ENCODE measurements at regions not wholly inside any gene's neighbourhood (a gene's known extent, or its start where the extent isn't known, plus 50 kb on each side); places are given as distances from the start of the nearest gene placed in this dataset.

GRCh38 chr5:101838435-101838834 lies 457.6 kb downstream of the SLCO4C1 start:
- no peak overlapping the region for H3K9ac ChIP-seq (replicated peaks; ENCODE audit: extremely low read depth, insufficient read depth, low read length)
- H3K27me3 ChIP-seq (ENCODE audit: control insufficient read depth in 2 of 2, insufficient read depth in 2 of 2, low read length in 2 of 2): no peaks in the 10 kb centered on the region
- no peaks in the 10 kb centered on the region for H4K20me1 ChIP-seq (replicated peaks; ENCODE audit: control insufficient read depth, extremely low read depth, insufficient read depth, low read length)
- H3K9me1 ChIP-seq (replicated peaks; ENCODE audit: control insufficient read depth, extremely low read depth, insufficient read depth, low read length): no peaks in the 10 kb centered on the region
- ChIA-PET CTCF (no interaction called here), POLR2A (no interaction called here)
- BruUV-seq (replicated peaks): no TSS peak
- FAIRE-seq (no peak), DNase-seq (ENCODE audit: low read depth, low spot score) (no peak)
- no peaks in the 10 kb centered on the region for H3K79me2 ChIP-seq (ENCODE audit: control insufficient read depth, insufficient read depth, low read length)
- no peaks in the 10 kb centered on the region for H3K36me3 ChIP-seq (ENCODE audit: control insufficient read depth in 2 of 2, extremely low read depth in 1 of 2, insufficient read depth in 2 of 2, low read length in 2 of 2)
- no peak for TF ChIP-seq JUN (IDR thresholded peaks at IDR 0.05; ENCODE audit: borderline replicate concordance, insufficient read depth, insufficient read length, low read depth)
- no peak for TF ChIP-seq POLR2A (IDR thresholded peaks at IDR 0.05; ENCODE audit: low read depth, low read length)
- TF ChIP-seq GATA2 (IDR thresholded peaks at IDR 0.05; ENCODE audit: insufficient read depth, insufficient read length, low read depth, low read length): no peak
- no peak for TF ChIP-seq CTCF (IDR thresholded peaks at IDR 0.05; ENCODE audit: extremely low read depth in 1 of 2, insufficient read depth in 1 of 2, low read depth in 1 of 2, low read length in 2 of 2)
- TF ChIP-seq EZH2 (IDR thresholded peaks at IDR 0.05; ENCODE audit: borderline replicate concordance, low read depth, low read length, severe bottlenecking): no peak
- TF ChIP-seq, protein P1, sequence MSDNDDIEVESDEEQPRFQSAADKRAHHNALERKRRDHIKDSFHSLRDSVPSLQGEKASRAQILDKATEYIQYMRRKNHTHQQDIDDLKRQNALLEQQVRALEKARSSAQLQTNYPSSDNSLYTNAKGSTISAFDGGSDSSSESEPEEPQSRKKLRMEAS (IDR thresholded peaks at IDR 0.05; ENCODE audit: insufficient read depth, insufficient read length): no peak
- dilution Hi-C loops (cut with MboI; ENCODE audit: extremely low pct_ligation_motif_present, low sequenced_read_pairs) (no loop called here), intact Hi-C loops (cut with micrococcal nuclease) (no loop called here)
- no peaks in the 10 kb centered on the region for H3K4me1 ChIP-seq (ENCODE audit: control insufficient read depth, extremely low read depth, insufficient read depth, low read length)
- no peak overlapping the region for H3K4me3 ChIP-seq (replicated peaks in 1 of 3; ENCODE audit: insufficient read depth in 1 of 3, low read depth in 1 of 3, low read length in 3 of 3)
- no peak overlapping the region for H3K4me2 ChIP-seq (ENCODE audit: insufficient read depth, low read length)
- no peaks in the 10 kb centered on the region for H3K9me3 ChIP-seq (replicated peaks; ENCODE audit: control insufficient read depth, insufficient read depth, low read length)
- H2AFZ ChIP-seq (ENCODE audit: low read depth, low read length): no peak overlapping the region
- no peak overlapping the region for H3K27ac ChIP-seq (ENCODE audit: insufficient read depth, low read depth, low read length)

- CTCF ChIA-PET: no interaction called here
These were observed 466.8 kb downstream of the SLCO4C1 start for GRCh38 chr5:101829255-101829654.

More at GRCh38 chr5:101829255-101829654, 466.8 kb downstream of the SLCO4C1 start:
- Histone ChIP-seq H3K9ac (replicated peaks; ENCODE audit: extremely low read depth, insufficient read depth, low read length) (no peak overlapping the region), H3K79me2 (ENCODE audit: control insufficient read depth, insufficient read depth, low read length) (no peaks in the 10 kb centered on the region), H4K20me1 (replicated peaks; ENCODE audit: control insufficient read depth, extremely low read depth, insufficient read depth, low read length) (no peaks in the 10 kb centered on the region), H3K27me3 (ENCODE audit: control insufficient read depth in 2 of 2, insufficient read depth in 2 of 2, low read length in 2 of 2) (no peaks in the 10 kb centered on the region), H3K4me3 (replicated peaks in 1 of 3; ENCODE audit: insufficient read depth in 1 of 3, low read depth in 1 of 3, low read length in 3 of 3) (no peak overlapping the region), H3K36me3 (ENCODE audit: control insufficient read depth in 2 of 2, extremely low read depth in 1 of 2, insufficient read depth in 2 of 2, low read length in 2 of 2) (no peaks in the 10 kb centered on the region), H2AFZ (ENCODE audit: low read depth, low read length) (no peak overlapping the region), H3K4me2 (ENCODE audit: insufficient read depth, low read length) (no peak overlapping the region), H3K27ac (ENCODE audit: insufficient read depth, low read depth, low read length) (no peak overlapping the region), H3K9me1 (replicated peaks; ENCODE audit: control insufficient read depth, extremely low read depth, insufficient read depth, low read length) (no peaks in the 10 kb centered on the region), H3K9me3 (replicated peaks; ENCODE audit: control insufficient read depth, insufficient read depth, low read length) (no peaks in the 10 kb centered on the region), H3K4me1 (ENCODE audit: control insufficient read depth, extremely low read depth, insufficient read depth, low read length) (no peaks in the 10 kb centered on the region)
- no peak for DNase-seq (ENCODE audit: low read depth, low spot score)
- POLR2A ChIA-PET: no interaction called here
- TF ChIP-seq POLR2AphosphoS5 (IDR thresholded peaks at IDR 0.05; ENCODE audit: insufficient read depth, low read depth, low read length) (no peak), MYC (IDR thresholded peaks at IDR 0.05; ENCODE audit: low read depth, low read length) (no peak), GATA2 (IDR thresholded peaks at IDR 0.05; ENCODE audit: insufficient read depth, insufficient read length, low read depth, low read length) (no peak), POLR2A (IDR thresholded peaks at IDR 0.05; ENCODE audit: low read depth, low read length) (no peak), FOS (IDR thresholded peaks at IDR 0.05; ENCODE audit: borderline replicate concordance, insufficient read depth, low read length) (no peak), CTCF (IDR thresholded peaks at IDR 0.05; ENCODE audit: extremely low read depth in 1 of 2, insufficient read depth in 1 of 2, low read depth in 1 of 2, low read length in 2 of 2) (no peak), EZH2 (IDR thresholded peaks at IDR 0.05; ENCODE audit: borderline replicate concordance, low read depth, low read length, severe bottlenecking) (no peak), JUN (IDR thresholded peaks at IDR 0.05; ENCODE audit: borderline replicate concordance, insufficient read depth, insufficient read length, low read depth) (no peak)
- TF ChIP-seq, protein P1 (IDR thresholded peaks at IDR 0.05; ENCODE audit: insufficient read depth, insufficient read length): no peak
- dilution Hi-C loops (cut with MboI; ENCODE audit: extremely low pct_ligation_motif_present, low sequenced_read_pairs): no loop called here
- intact Hi-C loops (cut with micrococcal nuclease): no loop called here
- no peak for FAIRE-seq
- BruUV-seq (replicated peaks): no TSS peak
